GM21529 (cell line): ENCODE measurements at regions not wholly inside any gene's neighbourhood (a gene's known extent, or its start where the extent isn't known, plus 50 kb on each side); places are given as distances from the start of the nearest gene placed in this dataset.
A peak's percentile ranks its signal among the peaks of the same experiment; 100 is the strongest.

Experiments
- ATAC-seq: cut with Tn5 transposase; IDR thresholded peaks from one replicate; pipeline ENCODE4 v1.9.1; 2021; ENCODE audit not compliant: unreplicated experiment

DNA sequence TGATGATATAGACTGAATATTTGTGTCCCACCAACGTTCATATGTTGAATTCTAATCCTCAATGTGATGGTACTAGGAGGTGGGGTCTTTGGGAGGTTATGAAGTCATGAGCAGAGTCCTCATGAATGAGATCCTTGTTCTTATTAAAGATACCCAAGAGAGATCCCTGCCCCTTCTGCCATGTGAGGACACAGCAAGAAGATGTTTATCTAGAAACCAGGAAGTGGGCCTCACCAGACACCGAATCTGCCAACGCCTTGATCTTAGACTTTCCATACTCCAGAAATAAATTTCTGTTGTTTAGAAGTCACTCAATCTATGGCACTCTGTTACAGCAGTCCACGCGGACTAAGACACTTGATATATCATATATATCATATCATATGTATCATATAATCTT lies 67.7 kb upstream of the GCM1 start:
- ATAC-seq, result no peak

GRCh38 chr6:53214172-53214571 lies 65.5 kb upstream of the GCM1 start:
- no peak for ATAC-seq

DNA sequence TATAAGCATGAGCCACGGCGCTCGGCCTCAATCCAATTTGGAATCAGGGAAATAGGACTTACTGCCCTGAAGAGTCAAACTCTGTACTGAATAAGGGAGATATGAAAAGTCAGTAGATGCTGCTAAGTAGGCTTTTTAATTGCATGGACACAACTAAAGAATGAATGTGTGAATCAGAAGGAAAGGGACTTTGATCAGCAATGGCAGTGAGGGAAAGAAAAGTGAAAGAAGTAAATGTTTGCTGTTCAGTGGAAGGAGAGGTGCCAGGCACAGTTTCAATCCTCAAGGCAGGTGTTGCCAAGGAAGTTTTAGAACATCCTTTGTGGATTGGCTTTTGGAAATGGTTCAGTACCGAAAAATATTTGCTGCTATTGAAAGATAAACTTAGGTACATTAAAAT lies 62.2 kb upstream of the GCM1 start:
- ATAC-seq, result no peak

- ATAC-seq, result no peak
Observed at GRCh38 chr6:53209681-53210080, 61.0 kb upstream of the GCM1 start.

GRCh38 chr6:53205778-53206177 lies 57.1 kb upstream of the GCM1 start:
- ATAC-seq, result no peak

- ATAC-seq, result no peak
Observed at GRCh38 chr6:53203483-53203882, 54.8 kb upstream of the GCM1 start.

- ATAC-seq, result no peak
Observed at GRCh38 chr6:53202052-53202451, 53.4 kb upstream of the GCM1 start.

DNA sequence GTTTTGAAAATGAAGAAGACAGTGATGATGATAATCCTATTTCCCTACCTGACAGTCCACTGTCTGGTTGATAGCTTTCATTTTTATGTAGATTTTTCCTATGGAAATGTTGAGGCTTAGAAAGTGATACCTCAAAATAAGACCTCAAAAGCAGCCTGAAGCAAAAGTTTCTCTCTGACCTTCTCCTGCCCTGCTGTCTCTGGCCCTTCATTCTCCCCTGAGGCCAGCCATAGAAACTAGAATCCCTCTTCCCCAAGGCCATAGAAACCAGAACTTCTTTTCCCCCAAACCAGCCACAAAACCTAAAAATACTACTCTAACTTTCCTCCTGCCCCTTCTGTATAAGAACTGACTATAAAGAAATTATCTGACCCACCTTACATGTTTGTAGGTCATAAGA lies 52.6 kb upstream of the GCM1 start:
- ATAC-seq, result no peak

DNA sequence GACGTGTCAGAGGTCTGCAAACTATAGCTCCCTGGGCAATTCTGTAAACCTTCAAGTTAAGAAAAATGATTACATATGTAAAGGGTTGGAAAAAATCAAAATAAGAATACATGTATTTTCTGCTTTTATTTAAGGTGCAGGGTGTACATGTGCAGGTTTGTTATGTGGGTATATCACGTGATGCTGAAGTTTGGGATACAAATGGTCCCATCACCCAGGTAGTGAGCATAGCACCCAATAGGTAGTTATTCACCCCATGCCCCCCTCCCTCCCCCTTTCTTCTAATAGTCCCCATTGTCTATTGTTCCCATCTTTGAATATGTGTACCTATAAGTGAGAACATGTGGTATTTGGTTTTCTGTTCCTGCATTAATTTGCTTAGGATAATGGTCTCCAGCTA lies 51.1 kb upstream of the GCM1 start:
- no peak for ATAC-seq

- peak; percentile 97 for ATAC-seq
Observed at GRCh38 chr6:53199156-53199555, 50.5 kb upstream of the GCM1 start.
